Uterus (tissue), 2 donors: ENCODE measurements at regions not wholly inside any gene's neighbourhood (a gene's known extent, or its start where the extent isn't known, plus 50 kb on each side); places are given as distances from the start of the nearest gene placed in this dataset.

Source experiments
- POLR2A ChIP-seq, 2 donors: fragments of 450-650 bp; IDR thresholded peaks; one replicate each; pipeline ENCODE4 v1.6.1; 2016; ENCODE audit warnings: antibody characterized with exemption in 2 of 2, mild to moderate bottlenecking in 1 of 2, moderate library complexity in 1 of 2
- TF ChIP-seq, protein P1 (sequence below), 4 experiments: fragments of 200-600 bp in 2 of 4; fragments of 450-650 bp in 2 of 4; sonication (generic) in 2 of 4; IDR thresholded peaks; one replicate each; pipeline ENCODE4 v1.5.1; 2016 to 2019; ENCODE audit warnings: antibody characterized with exemption in 4 of 4, mild to moderate bottlenecking in 2 of 4, moderate library complexity in 1 of 4

DNA sequence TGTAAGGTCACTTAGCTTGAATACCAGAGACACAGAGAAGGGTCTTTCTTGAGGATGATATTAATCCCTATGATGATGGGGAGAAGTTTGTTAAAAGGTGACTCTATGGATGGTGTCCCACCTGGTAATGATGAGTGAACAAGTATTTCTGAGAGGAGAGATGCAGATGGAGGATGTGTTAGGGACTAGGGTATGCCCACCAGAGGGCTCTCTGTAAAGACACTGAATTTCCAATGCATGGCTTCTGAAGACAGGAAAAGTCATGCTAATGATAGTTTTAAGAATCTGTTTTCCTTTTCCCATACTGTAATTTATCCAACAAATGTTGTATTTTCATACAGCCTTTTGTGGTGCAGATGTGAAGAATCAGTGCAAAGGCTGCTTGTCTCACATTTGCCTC is 1250.9 kb upstream of the CELF2 start:
- TF ChIP-seq, protein P1, sequence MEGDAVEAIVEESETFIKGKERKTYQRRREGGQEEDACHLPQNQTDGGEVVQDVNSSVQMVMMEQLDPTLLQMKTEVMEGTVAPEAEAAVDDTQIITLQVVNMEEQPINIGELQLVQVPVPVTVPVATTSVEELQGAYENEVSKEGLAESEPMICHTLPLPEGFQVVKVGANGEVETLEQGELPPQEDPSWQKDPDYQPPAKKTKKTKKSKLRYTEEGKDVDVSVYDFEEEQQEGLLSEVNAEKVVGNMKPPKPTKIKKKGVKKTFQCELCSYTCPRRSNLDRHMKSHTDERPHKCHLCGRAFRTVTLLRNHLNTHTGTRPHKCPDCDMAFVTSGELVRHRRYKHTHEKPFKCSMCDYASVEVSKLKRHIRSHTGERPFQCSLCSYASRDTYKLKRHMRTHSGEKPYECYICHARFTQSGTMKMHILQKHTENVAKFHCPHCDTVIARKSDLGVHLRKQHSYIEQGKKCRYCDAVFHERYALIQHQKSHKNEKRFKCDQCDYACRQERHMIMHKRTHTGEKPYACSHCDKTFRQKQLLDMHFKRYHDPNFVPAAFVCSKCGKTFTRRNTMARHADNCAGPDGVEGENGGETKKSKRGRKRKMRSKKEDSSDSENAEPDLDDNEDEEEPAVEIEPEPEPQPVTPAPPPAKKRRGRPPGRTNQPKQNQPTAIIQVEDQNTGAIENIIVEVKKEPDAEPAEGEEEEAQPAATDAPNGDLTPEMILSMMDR (IDR thresholded peaks at IDR 0.05), result no peak
- TF ChIP-seq POLR2A (IDR thresholded peaks at IDR 0.05), result no peak
